Right cardiac atrium (tissue), 5 donors: ENCODE measurements at regions not wholly inside any gene's neighbourhood (a gene's known extent, or its start where the extent isn't known, plus 50 kb on each side); places are given as distances from the start of the nearest gene placed in this dataset.
A peak's percentile ranks its signal among the peaks of the same experiment; 100 is the strongest.

Source experiments
- ATAC-seq, 2 donors: fragments of 200-7000 bp; cut with Tn5 transposase; one replicate each; pipeline versions ENCODE4 v1.8.0 to v1.9.1; 2020; ENCODE audit warnings: moderate library complexity in 2 of 2, mild to moderate bottlenecking in 1 of 2
- DNase-seq, 3 donors: peaks; one replicate each; pipeline ENCODE4 v3.0.0-alpha.2; 2020
- H3K27ac ChIP-seq: one replicate; pipeline ENCODE4 v1.5.1; 2013; ENCODE audit warnings: mild to moderate bottlenecking, low read length, control low read depth, moderate library complexity
- H3K27me3 ChIP-seq: one replicate; pipeline ENCODE4 v1.6.1; 2013; ENCODE audit not compliant: control insufficient read depth, insufficient read depth
- H3K4me1 ChIP-seq: one replicate; pipeline ENCODE4 v1.6.1; 2013; ENCODE audit warnings: low read length; ENCODE audit not compliant: control insufficient read depth, insufficient read depth
- H3K4me3 ChIP-seq: one replicate; pipeline ENCODE4 v1.5.1; 2013; ENCODE audit warnings: low read length, control low read depth
- H3K9me3 ChIP-seq: one replicate; pipeline ENCODE4 v1.6.1; 2013; ENCODE audit warnings: low read length; ENCODE audit not compliant: control insufficient read depth
- WGBS: extraction: QIAGEN DNeasy Blood & Tissue Kit; methylation state at CpG from one replicate; pipeline ENCODE4 v1.1.7; 2013; 5-methylcytosine and 5-hydroxymethylcytosine counted together
- intact Hi-C, 4 donors: fragments of 100-400 bp; cut with DNase I; formaldehyde crosslinking; loops; one replicate each; pipeline versions ENCODE4 v1.11.0 to v1.14.0; 2022 to 2023
- donor health status: healthy with polysubstance abuse.
- donor health status: DM: no; HTN: yes; CAD: no.
- donor health status: DM: no; HTN: no; CAD: no.
- donor health status: DM: no; HTN: yes; CAD: no; lungs with severe emphysema.
- donor health status: DM: yes; HTN: yes; CAD: no.

DNA sequence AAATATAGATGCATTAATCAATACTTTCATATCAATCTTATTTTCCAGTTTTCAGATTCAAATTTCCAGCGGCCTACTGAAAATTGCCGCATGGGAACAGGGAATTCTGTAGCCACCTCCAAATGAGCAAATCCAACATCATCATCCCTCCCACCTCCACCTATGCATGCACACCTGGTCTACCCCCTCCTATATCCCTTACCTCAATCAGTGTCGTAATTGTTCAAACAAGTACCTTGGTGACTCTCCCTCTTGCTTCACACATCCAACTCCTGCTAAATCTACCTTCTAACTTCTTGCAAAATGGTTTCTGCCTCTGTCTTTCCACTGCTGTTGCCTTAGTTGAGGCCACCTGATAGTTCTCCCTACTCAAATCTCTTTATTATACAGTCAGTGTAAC, 160.1 kb downstream of the SOX9 start:
- 94% methylated on average over 3 of the region's 3 CpGs for WGBS
- H3K27ac ChIP-seq, result no peak overlapping the region
- H3K4me1 ChIP-seq, result no peaks in the 10 kb centered on the region
- no peak overlapping the region for H3K4me3 ChIP-seq
- H3K9me3 ChIP-seq, result no peaks in the 10 kb centered on the region
- ATAC-seq (no peak), DNase-seq (no peak)
- no peaks in the 10 kb centered on the region for H3K27me3 ChIP-seq
- intact Hi-C loops, result no loop called here

DNA sequence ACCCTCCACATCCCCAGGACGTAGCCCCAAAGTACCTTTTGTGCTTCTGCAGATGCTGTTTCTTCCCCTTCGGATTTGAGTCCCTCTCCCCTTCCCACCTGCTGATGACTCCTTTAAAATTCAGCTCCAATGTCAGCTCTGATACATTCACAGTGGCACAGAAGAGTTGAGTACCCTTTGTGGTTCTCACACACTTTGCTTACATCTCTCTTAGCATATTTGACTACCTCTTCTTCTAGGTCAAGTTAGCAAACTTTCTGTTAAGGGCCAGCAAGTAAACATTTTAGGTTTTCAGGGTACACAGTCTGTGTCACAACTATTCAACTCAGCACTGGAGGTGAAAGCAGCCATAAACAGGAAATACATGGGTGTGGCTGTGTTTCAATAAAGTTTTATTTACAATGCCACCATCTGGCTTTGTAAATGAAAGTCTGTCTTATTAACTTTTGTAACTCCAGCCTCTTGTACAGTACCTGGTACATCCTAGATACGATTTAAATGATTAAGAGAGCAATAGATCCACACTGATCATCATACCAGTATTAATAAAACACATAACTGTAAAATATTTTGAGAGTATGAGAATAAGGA, 161.7 kb downstream of the SOX9 start:
- 76% methylated on average over 3 of the region's 3 CpGs for WGBS
- Histone ChIP-seq H3K4me3 (no peak overlapping the region), H3K9me3 (no peaks in the 10 kb centered on the region), H3K27ac (no peak overlapping the region), H3K4me1 (no peaks in the 10 kb centered on the region), H3K27me3 (no peaks in the 10 kb centered on the region)
- intact Hi-C loops, result no loop called here
- no peak for ATAC-seq
- DNase-seq, result no peak

DNA sequence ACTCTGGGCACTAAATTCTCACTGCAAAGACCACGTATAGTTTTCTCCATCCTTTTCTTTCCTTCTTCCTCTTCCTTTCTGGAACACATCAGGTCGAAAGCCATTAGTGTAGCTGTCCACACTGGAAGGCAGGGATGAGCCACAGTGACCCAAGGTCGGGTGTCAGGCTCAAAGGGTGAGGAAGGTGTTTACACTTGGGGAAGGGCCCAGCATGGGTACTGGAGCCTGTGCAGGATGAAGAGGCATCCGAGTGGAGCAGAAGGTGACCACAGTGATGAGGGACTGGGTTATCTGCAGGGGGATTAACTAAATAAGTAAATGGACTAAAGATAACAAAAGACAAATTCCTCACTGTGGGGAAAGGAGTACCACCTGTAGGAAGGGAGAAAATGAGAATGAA, 164.0 kb downstream of the SOX9 start:
- ATAC-seq (no peak), DNase-seq (no peak)
- H3K9me3 ChIP-seq, result no peaks in the 10 kb centered on the region
- no peaks in the 10 kb centered on the region for H3K4me1 ChIP-seq
- H3K4me3 ChIP-seq, result no peak overlapping the region
- 58% methylated on average over 4 of the region's 4 CpGs for WGBS
- H3K27me3 ChIP-seq, result no peaks in the 10 kb centered on the region
- H3K27ac ChIP-seq, result no peak overlapping the region
- intact Hi-C loops, result no loop called here

DNA sequence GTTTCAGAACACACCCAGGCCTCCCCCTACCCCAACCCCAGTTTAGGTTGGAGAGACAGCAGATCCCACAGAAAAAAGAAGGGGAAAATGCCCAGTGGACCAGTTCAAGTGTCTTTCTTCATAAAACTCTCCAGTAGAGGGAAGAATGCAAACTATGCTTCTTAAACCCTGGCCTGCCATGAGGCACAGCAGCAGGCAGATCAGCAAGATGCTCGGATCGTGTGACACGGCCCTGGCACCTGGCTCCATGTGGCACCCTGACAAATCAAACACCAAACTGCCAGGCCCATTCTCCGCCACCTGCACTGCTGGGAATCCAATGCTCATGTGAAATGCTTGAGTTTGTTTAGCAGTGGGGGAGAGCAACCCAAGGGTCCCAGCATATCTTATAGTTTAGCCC, 166.8 kb downstream of the SOX9 start:
- 64% methylated on average over 4 of the region's 4 CpGs for WGBS
- DNase-seq, result no peak
- no peak overlapping the region for H3K4me3 ChIP-seq
- no peak for ATAC-seq
- H3K27me3 ChIP-seq, result no peaks in the 10 kb centered on the region
- H3K9me3 ChIP-seq, result no peaks in the 10 kb centered on the region
- H3K27ac ChIP-seq, result no peak overlapping the region
- no peaks in the 10 kb centered on the region for H3K4me1 ChIP-seq
- intact Hi-C loops, result no loop called here

DNA sequence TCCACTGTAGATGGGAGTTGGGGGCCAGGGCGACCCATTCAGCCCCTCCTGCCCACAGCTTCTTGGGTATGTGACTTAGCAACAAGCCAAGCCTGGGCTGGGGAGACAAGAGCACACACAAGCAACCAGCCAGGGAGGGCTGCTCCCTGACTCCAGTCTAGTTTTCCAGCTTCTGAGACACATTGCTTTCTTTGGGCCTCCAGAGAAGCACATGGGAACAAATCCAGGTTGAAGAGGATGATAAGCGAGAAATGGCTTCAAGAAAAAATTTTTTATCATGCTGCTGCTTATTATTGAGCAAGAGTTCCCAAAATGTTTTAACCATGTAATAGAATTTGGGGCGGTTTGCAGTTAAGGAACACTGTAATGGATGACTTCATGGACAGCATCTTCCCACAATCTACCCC, 173.7 kb downstream of the SOX9 start:
- 59% methylated on average over 3 of the region's 3 CpGs for WGBS
- Histone ChIP-seq H3K27ac (no peak overlapping the region), H3K27me3 (no peaks in the 10 kb centered on the region), H3K4me1 (peaks cover 2% of the 10 kb centered on the region), H3K4me3 (no peak overlapping the region), H3K9me3 (no peaks in the 10 kb centered on the region)
- intact Hi-C loops, result no loop called here
- DNase-seq (peak; percentile 72 to 82 (median 76)), ATAC-seq (peak; percentile 80 to 81)

DNA sequence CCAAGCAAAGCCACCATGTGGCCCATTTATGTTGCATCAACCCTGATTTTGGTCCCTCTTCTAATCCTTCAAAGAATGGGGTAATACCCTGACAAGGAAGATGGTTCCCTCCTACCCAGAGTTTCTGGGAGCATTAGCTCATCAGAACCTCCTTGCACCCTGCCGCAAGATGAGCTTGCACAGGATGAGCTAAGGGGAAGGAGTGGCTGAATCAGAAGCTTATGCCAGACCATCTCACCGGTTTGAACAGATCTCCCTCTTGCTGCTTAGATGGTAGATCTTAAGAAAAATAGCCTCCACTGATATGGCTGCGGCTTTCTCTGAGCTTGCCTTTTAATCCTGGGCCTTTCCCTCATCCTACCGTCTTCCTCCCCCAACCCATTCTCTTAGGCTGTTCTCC, 175.1 kb downstream of the SOX9 start:
- intact Hi-C loops, result no loop called here
- DNase-seq, result no peak
- 82% methylated on average over 4 of the region's 4 CpGs for WGBS
- no peak overlapping the region for H3K27ac ChIP-seq
- H3K4me3 ChIP-seq, result no peak overlapping the region
- ATAC-seq, result no peak
- no peaks in the 10 kb centered on the region for H3K9me3 ChIP-seq
- peaks cover 2% of the 10 kb centered on the region for H3K4me1 ChIP-seq
- no peaks in the 10 kb centered on the region for H3K27me3 ChIP-seq

DNA sequence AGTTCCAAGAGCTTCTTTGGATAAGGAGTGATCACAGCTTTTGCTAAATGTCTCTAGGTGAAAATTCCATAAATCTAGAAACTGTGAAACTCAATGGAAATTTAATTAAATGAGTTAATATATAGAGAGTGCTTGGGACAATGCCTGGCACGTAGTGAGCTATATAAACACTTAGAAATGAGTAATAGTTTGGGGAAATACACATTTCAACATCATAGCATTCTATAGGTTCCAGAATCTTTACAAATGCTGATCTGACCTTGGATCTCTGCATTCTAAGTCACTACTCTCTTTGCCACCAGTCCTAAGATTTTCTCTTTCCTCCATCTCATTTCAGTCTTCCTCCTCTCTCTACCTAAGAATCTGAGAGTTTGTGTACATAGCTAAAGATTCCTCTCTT, 175.6 kb downstream of the SOX9 start:
- no peaks in the 10 kb centered on the region for H3K9me3 ChIP-seq
- intact Hi-C loops, result no loop called here
- WGBS, result 63% methylated on average over 1 of the region's 1 CpG
- no peak overlapping the region for H3K27ac ChIP-seq
- peaks cover 2% of the 10 kb centered on the region for H3K4me1 ChIP-seq
- no peaks in the 10 kb centered on the region for H3K27me3 ChIP-seq
- no peak for DNase-seq
- H3K4me3 ChIP-seq, result no peak overlapping the region
- ATAC-seq, result no peak

DNA sequence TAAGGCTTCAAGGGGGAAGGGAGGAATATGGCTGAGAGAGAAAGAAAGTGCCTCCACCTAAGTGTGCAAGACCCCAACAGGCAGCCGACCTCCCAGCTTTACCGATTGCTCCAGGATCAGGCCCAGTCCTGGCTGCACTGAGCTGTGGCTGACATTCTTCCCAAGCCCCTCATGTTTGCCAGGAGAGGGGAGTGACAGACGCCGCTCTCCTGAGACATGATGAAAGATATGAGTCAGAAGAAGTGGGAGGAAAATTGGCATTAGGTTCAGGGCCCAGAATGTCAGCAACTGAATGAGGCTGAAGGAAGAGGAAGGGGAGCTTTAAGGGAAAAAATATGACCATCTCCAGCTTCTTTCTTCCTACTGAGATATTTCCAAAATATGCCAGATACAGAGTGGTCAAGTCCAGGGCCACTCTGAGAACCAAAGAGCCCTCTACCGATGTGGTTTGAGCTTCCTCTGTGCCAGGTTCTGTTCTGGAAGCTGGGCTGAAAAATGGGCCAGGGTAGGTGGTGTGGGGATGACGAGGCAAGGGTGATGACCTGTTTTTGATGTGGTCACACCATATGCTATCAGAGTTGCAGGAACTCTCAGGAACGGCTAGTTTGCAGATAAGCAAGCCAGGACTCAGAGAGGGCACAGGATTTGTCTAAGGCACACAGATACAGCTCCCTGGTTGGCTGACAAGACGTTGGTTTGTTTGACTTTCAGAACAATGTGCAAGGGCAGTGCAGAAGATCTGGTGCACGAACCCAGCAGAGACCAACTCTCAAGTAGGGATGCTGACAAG, 176.7 kb downstream of the SOX9 start:
- WGBS, result 22% methylated on average over 9 of the region's 9 CpGs
- Histone ChIP-seq H3K9me3 (no peaks in the 10 kb centered on the region), H3K4me3 (no peak overlapping the region), H3K4me1 (peaks cover 2% of the 10 kb centered on the region), H3K27me3 (no peaks in the 10 kb centered on the region), H3K27ac (no peak overlapping the region)
- DNase-seq, result peak; percentile 42 to 77 (median 73)
- intact Hi-C loops, result no loop called here
- peak; percentile 53 to 70 for ATAC-seq

DNA sequence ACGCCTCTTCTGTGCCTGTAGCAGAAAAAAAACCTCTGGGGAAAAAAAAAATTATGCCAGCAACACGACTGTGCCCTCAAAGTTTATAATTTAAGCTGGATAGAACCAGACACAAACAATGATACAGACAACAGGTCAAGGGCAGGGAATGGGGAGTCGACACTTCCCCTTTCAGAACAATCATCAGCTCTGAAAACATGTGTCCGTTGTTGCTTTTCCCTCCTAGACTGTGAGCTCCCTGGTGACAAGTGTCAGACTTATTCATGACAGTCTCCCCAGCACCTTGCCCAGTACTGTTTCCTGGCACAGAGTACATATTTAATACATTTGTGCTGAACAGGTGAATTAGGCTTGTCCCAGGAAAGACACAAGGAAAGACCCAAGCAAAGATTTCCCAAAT, 178.3 kb downstream of the SOX9 start:
- H3K27ac ChIP-seq, result no peak overlapping the region
- intact Hi-C loops, result no loop called here
- 48% methylated on average over 4 of the region's 4 CpGs for WGBS

DNA sequence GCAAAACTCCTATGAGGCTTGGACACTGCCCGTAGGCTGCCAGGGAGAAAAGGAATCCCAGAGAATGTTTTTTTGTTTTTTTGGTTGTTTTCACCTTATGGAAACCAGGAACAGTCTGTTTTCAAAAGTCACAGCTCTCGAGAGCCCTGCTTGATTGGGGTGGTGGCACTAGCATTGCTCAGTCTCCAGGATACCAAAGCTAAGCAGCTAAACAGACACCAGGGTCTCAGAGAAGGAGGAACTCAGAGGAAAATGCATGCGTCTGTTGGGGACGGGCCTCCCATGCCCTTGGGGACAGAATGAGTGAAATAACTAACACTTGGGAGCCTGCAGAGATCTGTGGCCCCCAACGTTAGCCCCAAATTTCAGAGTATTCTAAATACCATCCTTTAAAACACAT, 178.8 kb downstream of the SOX9 start:
- H3K4me1 ChIP-seq, result no peaks in the 10 kb centered on the region
- no peaks in the 10 kb centered on the region for H3K27me3 ChIP-seq
- ATAC-seq, result no peak
- no peak overlapping the region for H3K4me3 ChIP-seq
- intact Hi-C loops, result no loop called here
- WGBS, result 45% methylated on average over 5 of the region's 5 CpGs
- no peak for DNase-seq
- H3K27ac ChIP-seq, result no peak overlapping the region
- no peaks in the 10 kb centered on the region for H3K9me3 ChIP-seq

More for the DNA sequence above, 178.3 kb downstream of the SOX9 start:
- no peak for ATAC-seq
- DNase-seq, result no peak
- H3K4me1 ChIP-seq, result peaks cover 1% of the 10 kb centered on the region
- H3K9me3 ChIP-seq, result no peaks in the 10 kb centered on the region
- H3K4me3 ChIP-seq, result no peak overlapping the region
- no peaks in the 10 kb centered on the region for H3K27me3 ChIP-seq

DNA sequence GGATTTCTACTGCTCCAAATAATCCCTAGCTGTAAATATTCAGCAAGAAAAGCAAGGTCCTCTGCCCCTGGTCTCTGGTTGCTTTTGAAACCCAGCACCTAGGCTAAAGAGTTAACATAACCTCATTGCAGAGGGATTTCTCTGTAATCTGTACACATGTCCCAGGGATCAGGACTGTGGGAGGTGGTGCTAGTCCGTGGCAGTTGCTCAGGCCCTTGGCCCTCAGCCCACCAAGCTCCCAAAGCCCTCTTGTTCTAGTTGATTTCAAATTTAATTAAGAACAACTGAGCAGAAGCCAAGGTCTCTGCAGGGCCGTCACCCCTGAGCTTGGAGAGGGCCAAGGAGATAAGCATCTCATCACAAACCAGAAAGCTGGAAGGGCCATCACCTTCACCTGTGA, 181.1 kb downstream of the SOX9 start:
- no peak overlapping the region for H3K4me3 ChIP-seq
- H3K4me1 ChIP-seq, result no peaks in the 10 kb centered on the region
- H3K9me3 ChIP-seq, result no peaks in the 10 kb centered on the region
- DNase-seq (peak; percentile 59 to 91 (median 82)), ATAC-seq (peak in 1 of 2 donors; percentile 78)
- H3K27ac ChIP-seq, result no peak overlapping the region
- 30% methylated on average over 2 of the region's 2 CpGs for whole genome bisulfite sequencing
- intact Hi-C loops, result no loop called here
- no peaks in the 10 kb centered on the region for H3K27me3 ChIP-seq
